DOHH2 (cell line): ENCODE measurements at regions not wholly inside any gene's neighbourhood (a gene's known extent, or its start where the extent isn't known, plus 50 kb on each side); places are given as distances from the start of the nearest gene placed in this dataset.

Source experiments
- CTCF ChIP-seq: fragments of 200-600 bp; sonication (generic); IDR thresholded peaks from one replicate; pipeline ENCODE4 v1.5.1; 2014; ENCODE audit warnings: antibody characterized with exemption, mild to moderate bottlenecking, low read depth, low read length; ENCODE audit not compliant: poor library complexity, severe bottlenecking
- EZH2phosphoT487 ChIP-seq: fragments of 200-600 bp; sonication (generic); IDR thresholded peaks from 2 replicates; pipeline ENCODE4 v1.6.1; 2017; ENCODE audit warnings: borderline replicate concordance, mild to moderate bottlenecking, antibody characterized with exemption, low read length, moderate library complexity, mixed read lengths

- TF ChIP-seq CTCF, result no peak
- no peak for TF ChIP-seq EZH2phosphoT487
Measured at GRCh38 chrX:137945470-137945869, 379.5 kb downstream of the ZIC3 start.
